GM18511 (cell line): ENCODE measurements at regions not wholly inside any gene's neighbourhood (a gene's known extent, or its start where the extent isn't known, plus 50 kb on each side); places are given as distances from the start of the nearest gene placed in this dataset.

Experiments
- ATAC-seq: cut with Tn5 transposase; IDR thresholded peaks from one replicate; pipeline ENCODE4 v1.9.1; 2021; ENCODE audit warnings: mild to moderate bottlenecking, moderate library complexity; ENCODE audit not compliant: unreplicated experiment

GRCh38 chr4:11132478-11132877 is 296.2 kb downstream of the HS3ST1 start:
- no peak for ATAC-seq

DNA sequence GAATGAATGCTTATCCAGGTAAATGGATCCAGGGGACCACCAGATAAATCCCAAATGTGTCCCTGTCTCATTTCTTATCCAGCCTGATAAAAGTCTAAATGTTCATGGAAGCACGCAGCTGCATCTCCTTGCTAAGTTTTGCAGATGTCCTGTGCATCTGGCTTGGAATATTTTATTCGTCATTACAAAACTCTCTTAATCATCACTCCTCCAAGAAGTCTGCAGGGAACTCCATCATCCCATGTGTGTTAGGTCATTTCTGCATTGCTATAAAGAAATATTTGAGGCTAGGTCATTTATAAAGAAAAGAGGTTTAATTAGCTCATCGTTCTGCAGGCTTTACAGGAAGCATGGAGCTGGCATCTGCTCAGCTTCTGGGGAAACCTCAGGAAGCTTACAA is 297.2 kb downstream of the HS3ST1 start:
- ATAC-seq: no peak

- ATAC-seq: no peak
Measured at GRCh38 chr4:11130195-11130970, 298.3 kb downstream of the HS3ST1 start.

DNA sequence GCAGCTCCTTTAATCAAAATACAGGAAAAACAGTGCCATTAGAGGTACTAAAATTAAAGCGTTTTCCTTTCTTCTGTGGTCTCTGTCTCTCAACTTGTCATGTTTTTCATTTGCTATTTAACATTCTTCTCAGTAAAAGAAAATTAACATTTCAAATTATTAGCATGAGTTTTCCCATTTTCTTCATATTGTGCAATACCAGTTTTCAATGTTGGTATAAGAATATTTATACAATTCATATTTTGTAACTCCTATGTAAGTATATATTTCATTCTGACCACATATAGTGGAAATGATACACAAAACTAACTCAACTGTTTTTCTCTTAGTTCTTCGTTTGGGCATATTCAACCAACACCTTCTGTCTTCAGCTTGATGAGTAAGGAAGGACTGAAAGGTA is 308.3 kb downstream of the HS3ST1 start:
- ATAC-seq: no peak

- no peak for ATAC-seq
Measured at GRCh38 chr4:11119474-11119873, 309.2 kb downstream of the HS3ST1 start.

DNA sequence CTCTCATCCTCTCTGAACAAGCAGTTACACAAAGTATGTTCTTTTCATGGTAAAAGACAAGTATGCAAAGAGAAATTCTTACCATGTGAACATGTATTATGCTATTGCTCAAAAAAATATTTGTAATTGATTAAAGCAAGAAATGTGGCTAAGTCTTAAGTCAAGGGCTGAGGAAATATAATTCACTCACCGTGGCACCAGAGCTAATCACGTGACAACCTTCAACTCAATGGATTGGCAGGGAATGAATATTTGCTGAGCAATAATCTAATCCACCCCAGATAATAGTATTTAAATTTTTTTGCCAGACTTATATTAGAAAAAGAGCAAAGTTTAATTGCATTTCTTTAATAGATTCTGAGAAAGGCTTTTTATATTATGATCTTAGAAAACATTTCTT is 310.2 kb downstream of the HS3ST1 start:
- ATAC-seq: no peak

GRCh38 chr4:11116940-11117339 is 311.8 kb downstream of the HS3ST1 start:
- no peak for ATAC-seq

DNA sequence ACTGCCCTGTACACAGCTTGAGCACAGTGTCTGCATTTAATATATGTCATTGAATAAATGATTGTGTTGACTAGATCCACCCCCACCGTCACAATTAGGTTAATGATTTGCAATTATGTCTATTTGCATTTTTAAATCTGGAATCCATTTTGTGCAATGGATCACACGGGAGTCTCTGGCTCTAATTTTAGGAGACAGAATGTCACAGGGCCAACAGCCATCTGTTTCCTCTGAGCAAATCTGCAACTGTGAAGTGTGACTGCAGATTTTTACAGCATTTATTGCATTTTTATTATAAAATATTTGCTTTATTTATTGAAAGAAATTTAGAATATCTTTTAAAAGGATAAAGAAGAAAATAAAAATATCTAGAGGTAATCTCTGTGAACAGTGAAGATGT is 316.8 kb downstream of the HS3ST1 start:
- ATAC-seq: no peak

- ATAC-seq: no peak
Measured at GRCh38 chr4:11111370-11111769, 317.3 kb downstream of the HS3ST1 start.

GRCh38 chr4:11106759-11107158 is 321.9 kb downstream of the HS3ST1 start:
- no peak for ATAC-seq

GRCh38 chr4:11106190-11106589 is 322.5 kb downstream of the HS3ST1 start:
- no peak for ATAC-seq

DNA sequence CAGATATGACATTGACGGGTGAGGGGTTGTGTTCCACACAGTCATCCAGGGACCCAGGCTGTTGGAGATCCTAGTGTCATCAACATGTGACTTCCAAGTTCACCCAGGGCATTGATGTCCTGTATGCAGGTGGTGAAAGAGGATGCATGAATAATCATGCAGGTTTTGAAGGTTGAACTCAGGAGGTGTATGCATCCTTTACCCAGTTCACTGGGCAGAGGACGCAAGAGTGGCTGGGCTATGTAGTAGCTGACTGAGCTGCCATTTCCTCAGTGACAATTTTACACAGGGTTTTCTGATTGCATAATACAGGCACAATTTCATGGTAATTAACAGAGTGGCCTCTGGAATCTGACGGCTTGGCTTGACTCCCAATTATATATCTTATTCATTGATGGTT is 323.0 kb downstream of the HS3ST1 start:
- ATAC-seq: no peak

- peak; percentile 30 for ATAC-seq
Measured at GRCh38 chr4:11098461-11098860, 330.2 kb downstream of the HS3ST1 start.

GRCh38 chr4:11097725-11098124 is 331.0 kb downstream of the HS3ST1 start:
- ATAC-seq: no peak

- ATAC-seq: no peak
Measured at GRCh38 chr4:11081006-11081405, 347.7 kb downstream of the HS3ST1 start.

GRCh38 chr4:11079171-11079570 is 349.5 kb downstream of the HS3ST1 start:
- no peak for ATAC-seq

DNA sequence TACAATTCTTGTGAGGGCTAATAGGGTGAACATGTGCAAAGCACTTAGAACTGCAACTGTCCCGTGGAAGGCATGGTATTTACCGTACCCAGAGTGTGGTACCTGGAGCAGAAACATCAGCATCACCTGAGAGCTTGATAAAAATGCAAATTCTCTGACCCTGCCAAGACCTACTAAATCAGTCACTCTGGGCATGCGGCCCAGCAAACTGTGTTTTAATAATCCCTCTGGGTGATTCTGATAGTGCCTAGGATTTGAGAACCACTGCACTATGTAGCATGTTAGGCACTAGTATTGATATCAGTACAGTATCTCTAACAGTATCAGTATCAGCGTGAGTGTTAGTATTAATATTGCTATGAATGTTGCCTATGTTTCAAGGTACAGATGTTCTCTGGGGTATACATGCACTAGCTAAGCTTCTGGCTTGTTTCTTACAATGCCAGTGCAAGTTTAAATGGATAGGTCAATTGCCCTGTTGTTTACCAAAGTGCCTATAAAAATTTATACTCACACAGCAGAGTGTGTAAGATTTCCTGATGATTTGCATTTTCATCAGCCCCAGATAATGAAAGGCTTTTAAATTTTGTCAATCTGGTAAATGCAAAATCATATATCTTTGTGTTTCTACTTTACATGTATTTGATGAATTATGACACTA is 354.0 kb downstream of the HS3ST1 start:
- no peak for ATAC-seq

- no peak for ATAC-seq
Measured at GRCh38 chr4:11073621-11074051, 355.1 kb downstream of the HS3ST1 start.

GRCh38 chr4:11072999-11073398 is 355.7 kb downstream of the HS3ST1 start:
- no peak for ATAC-seq

DNA sequence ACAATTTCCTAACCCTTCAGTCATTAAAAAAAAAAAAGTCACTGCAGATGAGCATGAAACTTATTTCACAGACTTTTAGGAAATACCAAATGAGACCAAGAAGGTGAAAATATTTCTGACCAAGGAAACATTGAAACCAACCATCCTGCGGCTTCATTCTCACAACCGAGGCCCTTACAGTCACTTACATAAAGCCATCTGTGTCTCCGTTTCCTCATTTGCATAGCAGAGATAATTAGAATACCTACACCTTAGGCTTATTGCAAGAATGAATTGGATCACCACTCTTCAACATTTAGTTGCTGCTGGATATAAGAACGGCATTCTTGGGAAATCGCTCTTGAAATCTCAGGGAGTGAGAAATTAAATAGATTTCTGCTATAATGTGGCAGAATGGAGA is 356.2 kb downstream of the HS3ST1 start:
- no peak for ATAC-seq

- no peak for ATAC-seq
Measured at GRCh38 chr4:11070813-11071212, 357.9 kb downstream of the HS3ST1 start.

DNA sequence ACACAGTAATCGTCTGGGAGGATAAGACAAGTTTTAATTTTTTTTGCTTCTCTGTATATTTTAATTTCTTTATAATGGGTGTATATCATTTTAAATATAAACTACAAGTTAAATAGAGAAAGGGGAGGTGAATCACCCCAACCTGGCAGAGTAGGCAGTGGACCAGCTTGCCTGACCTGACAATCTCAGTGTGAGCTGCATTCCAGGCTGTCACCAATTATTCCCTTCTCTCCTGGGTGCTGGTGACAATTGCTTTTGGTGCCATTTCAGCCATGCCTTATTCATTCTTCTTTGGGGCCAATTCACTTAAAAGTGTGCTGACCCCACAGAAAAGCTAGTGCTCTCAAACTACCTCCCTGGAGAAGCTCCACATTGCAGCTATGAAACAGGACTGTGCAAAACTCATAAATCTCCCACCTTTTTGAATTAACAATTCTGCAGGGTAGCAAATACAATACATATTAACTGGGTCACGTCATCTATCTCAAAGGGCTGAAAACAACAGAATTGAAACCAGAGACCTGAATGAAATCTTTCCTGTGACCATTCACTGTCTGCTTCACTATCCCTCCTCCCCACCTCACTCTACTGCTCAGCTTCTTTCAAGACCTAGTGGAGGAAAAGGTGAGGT is 359.0 kb downstream of the HS3ST1 start:
- ATAC-seq: no peak
